ENCODE measurements at regions not wholly inside any gene's neighbourhood (a gene's known extent, or its start where the extent isn't known, plus 50 kb on each side); places are given as distances from the start of the nearest gene placed in this dataset.

DNA sequence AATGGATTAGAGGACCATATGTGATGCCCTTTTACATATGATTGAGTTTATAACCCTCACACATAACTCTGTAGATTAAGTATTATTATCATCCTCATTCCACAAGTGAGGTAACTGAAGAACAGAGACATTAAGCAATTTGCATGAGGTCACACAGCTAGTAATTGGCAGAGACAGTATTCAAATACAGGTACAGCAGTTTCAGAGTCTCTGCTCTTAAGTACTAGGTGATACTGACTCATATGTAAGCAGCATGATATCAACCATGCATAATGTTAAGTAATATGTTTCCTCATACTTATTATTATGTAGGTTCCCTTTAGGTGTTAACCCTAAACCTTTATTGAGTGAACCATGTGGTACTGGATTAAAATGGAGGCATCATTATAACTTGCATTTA lies 1562.4 kb upstream of the RAG2 start:
- Histone ChIP-seq H3K79me2 (ENCODE audit: insufficient read depth, low read length) (no peaks in the 10 kb centered on the region), H4K20me1 (ENCODE audit: insufficient read depth) (no peaks in the 10 kb centered on the region), H2AFZ (ENCODE audit: low read depth, low read length, poor library complexity, severe bottlenecking) (no peak overlapping the region), H3K4me2 (ENCODE audit: low read length) (no peak overlapping the region), H3K9me2 (ENCODE audit: insufficient read depth) (no peaks in the 10 kb centered on the region), H3K27ac (ENCODE audit: low read depth, low read length) (no peak overlapping the region), H3K27me3 (ENCODE audit: insufficient read depth, low read length) (no peaks in the 10 kb centered on the region), H3K4me3 (replicated peaks in 1 of 2; ENCODE audit: low read depth in 1 of 2, low read length in 2 of 2) (no peak overlapping the region), H3K9ac (ENCODE audit: low read length) (no peak overlapping the region), H3K36me3 (ENCODE audit: control insufficient read depth in 1 of 2, insufficient read depth in 2 of 2, low read length in 2 of 2) (no peaks in the 10 kb centered on the region), H3K4me1 (ENCODE audit: control insufficient read depth in 1 of 2, insufficient read depth in 2 of 2, low read length in 2 of 2) (no peaks in the 10 kb centered on the region), H3K9me3 (ENCODE audit: control insufficient read depth in 1 of 2, insufficient read depth in 1 of 2, low read depth in 1 of 2, low read length in 2 of 2) (peaks cover 4 to 17% of the 10 kb centered on the region in 2 experiments; a peak in 2 of 4 replicates)
- TF ChIP-seq ELF1 (IDR thresholded peaks at IDR 0.05; ENCODE audit: borderline replicate concordance, low read depth) (no peak), SRF (IDR thresholded peaks at IDR 0.05; ENCODE audit: low read depth) (no peak), TCF7L2 (IDR thresholded peaks at IDR 0.05; ENCODE audit: borderline replicate concordance, extremely low read depth, insufficient read depth, insufficient read length) (no peak)
- TF ChIP-seq, protein P1, sequence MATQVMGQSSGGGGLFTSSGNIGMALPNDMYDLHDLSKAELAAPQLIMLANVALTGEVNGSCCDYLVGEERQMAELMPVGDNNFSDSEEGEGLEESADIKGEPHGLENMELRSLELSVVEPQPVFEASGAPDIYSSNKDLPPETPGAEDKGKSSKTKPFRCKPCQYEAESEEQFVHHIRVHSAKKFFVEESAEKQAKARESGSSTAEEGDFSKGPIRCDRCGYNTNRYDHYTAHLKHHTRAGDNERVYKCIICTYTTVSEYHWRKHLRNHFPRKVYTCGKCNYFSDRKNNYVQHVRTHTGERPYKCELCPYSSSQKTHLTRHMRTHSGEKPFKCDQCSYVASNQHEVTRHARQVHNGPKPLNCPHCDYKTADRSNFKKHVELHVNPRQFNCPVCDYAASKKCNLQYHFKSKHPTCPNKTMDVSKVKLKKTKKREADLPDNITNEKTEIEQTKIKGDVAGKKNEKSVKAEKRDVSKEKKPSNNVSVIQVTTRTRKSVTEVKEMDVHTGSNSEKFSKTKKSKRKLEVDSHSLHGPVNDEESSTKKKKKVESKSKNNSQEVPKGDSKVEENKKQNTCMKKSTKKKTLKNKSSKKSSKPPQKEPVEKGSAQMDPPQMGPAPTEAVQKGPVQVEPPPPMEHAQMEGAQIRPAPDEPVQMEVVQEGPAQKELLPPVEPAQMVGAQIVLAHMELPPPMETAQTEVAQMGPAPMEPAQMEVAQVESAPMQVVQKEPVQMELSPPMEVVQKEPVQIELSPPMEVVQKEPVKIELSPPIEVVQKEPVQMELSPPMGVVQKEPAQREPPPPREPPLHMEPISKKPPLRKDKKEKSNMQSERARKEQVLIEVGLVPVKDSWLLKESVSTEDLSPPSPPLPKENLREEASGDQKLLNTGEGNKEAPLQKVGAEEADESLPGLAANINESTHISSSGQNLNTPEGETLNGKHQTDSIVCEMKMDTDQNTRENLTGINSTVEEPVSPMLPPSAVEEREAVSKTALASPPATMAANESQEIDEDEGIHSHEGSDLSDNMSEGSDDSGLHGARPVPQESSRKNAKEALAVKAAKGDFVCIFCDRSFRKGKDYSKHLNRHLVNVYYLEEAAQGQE (IDR thresholded peaks at IDR 0.05; ENCODE audit: low read depth), result no peak
- BruUV-seq (replicated peaks), result no TSS peak
- intact Hi-C loops (cut with micrococcal nuclease), result no loop called here
- POLR2A ChIA-PET, result no interaction called here
- CTCF ChIA-PET, result no interaction called here
- ATAC-seq (no peak), DNase-seq (ENCODE audit: low read depth, low spot score) (no peak)
- RAD21 ChIA-PET (ENCODE audit: low non-redundant PET in 1 of 2, low total read pairs in 2 of 2, uncharacterized antibody in 2 of 2, unreplicated experiment in 2 of 2), result no interaction called here

DNA sequence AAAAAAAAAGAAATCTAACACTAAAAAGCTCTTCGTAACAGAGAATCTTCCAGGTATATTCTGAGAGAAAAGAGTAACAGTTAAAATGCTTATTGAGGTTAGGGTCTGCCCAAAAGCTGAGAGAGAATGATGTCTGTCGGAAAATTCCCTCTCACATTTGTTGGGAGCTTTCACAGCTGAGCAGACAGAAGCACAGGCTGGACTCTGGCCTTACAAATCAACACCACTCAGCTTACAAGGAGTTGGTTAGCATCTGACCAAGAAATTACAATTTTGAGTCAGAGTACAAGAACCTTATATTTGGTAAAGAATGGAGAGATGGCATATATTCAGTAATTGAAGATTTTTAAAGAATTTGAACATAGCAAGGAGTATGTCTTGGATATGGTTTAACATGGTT lies 1561.0 kb upstream of the RAG2 start:
- BruUV-seq (replicated peaks), result no TSS peak
- H2AFZ ChIP-seq (ENCODE audit: low read depth, low read length, poor library complexity, severe bottlenecking), result no peak overlapping the region
- intact Hi-C loops (cut with micrococcal nuclease), result no loop called here
- no peaks in the 10 kb centered on the region for H3K79me2 ChIP-seq (ENCODE audit: insufficient read depth, low read length)
- no peaks in the 10 kb centered on the region for H3K9me2 ChIP-seq (ENCODE audit: insufficient read depth)
- ChIA-PET CTCF (no interaction called here), RAD21 (ENCODE audit: low non-redundant PET in 1 of 2, low total read pairs in 2 of 2, uncharacterized antibody in 2 of 2, unreplicated experiment in 2 of 2) (no interaction called here), POLR2A (no interaction called here)
- H4K20me1 ChIP-seq (ENCODE audit: insufficient read depth), result no peaks in the 10 kb centered on the region
- DNase-seq (ENCODE audit: low read depth, low spot score) (no peak), ATAC-seq (no peak)
- peaks cover 4 to 17% of the 10 kb centered on the region in 2 experiments; a peak in 3 of 4 replicates for H3K9me3 ChIP-seq (ENCODE audit: control insufficient read depth in 1 of 2, insufficient read depth in 1 of 2, low read depth in 1 of 2, low read length in 2 of 2)
- no peaks in the 10 kb centered on the region for H3K36me3 ChIP-seq (ENCODE audit: control insufficient read depth in 1 of 2, insufficient read depth in 2 of 2, low read length in 2 of 2)
- no peak overlapping the region for H3K27ac ChIP-seq (ENCODE audit: low read depth, low read length)
- H3K9ac ChIP-seq (ENCODE audit: low read length), result no peak overlapping the region
- no peaks in the 10 kb centered on the region for H3K27me3 ChIP-seq (ENCODE audit: insufficient read depth, low read length)
- no peak overlapping the region for H3K4me2 ChIP-seq (ENCODE audit: low read length)
- no peaks in the 10 kb centered on the region for H3K4me1 ChIP-seq (ENCODE audit: control insufficient read depth in 1 of 2, insufficient read depth in 2 of 2, low read length in 2 of 2)
- no peak overlapping the region for H3K4me3 ChIP-seq (replicated peaks in 1 of 2; ENCODE audit: low read depth in 1 of 2, low read length in 2 of 2)
- TF ChIP-seq, protein P2, sequence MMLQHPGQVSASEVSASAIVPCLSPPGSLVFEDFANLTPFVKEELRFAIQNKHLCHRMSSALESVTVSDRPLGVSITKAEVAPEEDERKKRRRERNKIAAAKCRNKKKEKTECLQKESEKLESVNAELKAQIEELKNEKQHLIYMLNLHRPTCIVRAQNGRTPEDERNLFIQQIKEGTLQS (IDR thresholded peaks at IDR 0.05), result no peak
- TF ChIP-seq POLR2AphosphoS5 (IDR thresholded peaks at IDR 0.05; ENCODE audit: low read depth, low read length) (no peak), JUND (IDR thresholded peaks at IDR 0.05) (no peak), ELF1 (IDR thresholded peaks at IDR 0.05; ENCODE audit: borderline replicate concordance, low read depth) (no peak), YY1 (IDR thresholded peaks at IDR 0.05; ENCODE audit: extremely low read depth, insufficient replicate concordance, low read depth, low read length) (no peak), EZH2phosphoT487 (IDR thresholded peaks at IDR 0.05; ENCODE audit: borderline replicate concordance) (no peak), SP1 (IDR thresholded peaks at IDR 0.05; ENCODE audit: low read depth) (no peak), EZH2 (IDR thresholded peaks at IDR 0.05) (no peak), TCF7L2 (IDR thresholded peaks at IDR 0.05; ENCODE audit: borderline replicate concordance, extremely low read depth, insufficient read depth, insufficient read length) (no peak), CEBPB (IDR thresholded peaks at IDR 0.05; ENCODE audit: low read depth) (no peak)
- TF ChIP-seq, protein P1 (IDR thresholded peaks at IDR 0.05; ENCODE audit: low read depth), result no peak
- TF ChIP-seq, protein P3, sequence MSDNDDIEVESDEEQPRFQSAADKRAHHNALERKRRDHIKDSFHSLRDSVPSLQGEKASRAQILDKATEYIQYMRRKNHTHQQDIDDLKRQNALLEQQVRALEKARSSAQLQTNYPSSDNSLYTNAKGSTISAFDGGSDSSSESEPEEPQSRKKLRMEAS (IDR thresholded peaks at IDR 0.05), result no peak
